K562 (cell line): ENCODE measurements at regions not wholly inside any gene's neighbourhood (a gene's known extent, or its start where the extent isn't known, plus 50 kb on each side); places are given as distances from the start of the nearest gene placed in this dataset.

Experiments used
- BHLHE40 ChIP-seq: IDR thresholded peaks from 2 replicates; pipeline ENCODE4 v1.6.1; 2011; ENCODE audit warnings: low read length, improper control_type of control experiment
- CTCF ChIP-seq, 3 experiments: IDR thresholded peaks in 2 of 3; conservative IDR thresholded peaks in 1 of 3; 2 replicates each; pipeline ENCODE4 v1.5.1; 2011 to 2012; ENCODE audit warnings: low read length in 3 of 3, mild to moderate bottlenecking in 3 of 3, control low read depth in 2 of 3, improper control_type of control experiment in 1 of 3, inconsistent platforms in 1 of 3, low read depth in 1 of 3, mixed read lengths in 1 of 3, moderate library complexity in 1 of 3; ENCODE audit not compliant: insufficient read depth in 2 of 3
- ELF4 ChIP-seq: fragments of 450-650 bp; formaldehyde crosslinking; IDR thresholded peaks from 2 replicates; pipeline ENCODE4 v1.4.0; 2022; ENCODE audit warnings: missing genetic modification characterization
- ZFP36 ChIP-seq: fragments of 150-350 bp; IDR thresholded peaks from 2 replicates; pipeline ENCODE4 v1.6.1; 2018; ENCODE audit warnings: low read length, low read depth; ENCODE audit not compliant: partially characterized antibody
- ZNF444 ChIP-seq: fragments of 250-450 bp; sonication (Bioruptor Pico); IDR thresholded peaks from 2 replicates; pipeline ENCODE4 v1.4.0; 2020; ENCODE audit warnings: mild to moderate bottlenecking, moderate library complexity

GRCh38 chr9:117873664-117874063 is 169.5 kb downstream of the TLR4 start:
- TF ChIP-seq ZNF444 (CRISPR knock-in tag) (no peak), ELF4 (CRISPR knock-in tag) (no peak), BHLHE40 (no peak), CTCF (IDR thresholded peaks at IDR 0.05 in 2 of 3, conservative IDR thresholded peaks at IDR 0.05 in 1 of 3; ENCODE audit: insufficient read depth in 2 of 3, low read depth in 1 of 3, low read length in 3 of 3) (no peak), ZFP36 (no peak)
